ENCODE measurements at regions not wholly inside any gene's neighbourhood (a gene's known extent, or its start where the extent isn't known, plus 50 kb on each side); places are given as distances from the start of the nearest gene placed in this dataset.
"Not testable (repeated sequence)": the region's sequence is repeated elsewhere in the genome, so short reads cannot be mapped to it uniquely, and the experiment has no call there.

- no peak overlapping the region for H3K27ac Mint-ChIP-seq
- H3K36me3 Mint-ChIP-seq: no peaks in the 10 kb centered on the region
- peaks cover 0 to 4% of the 10 kb centered on the region in 2 donors for H3K9me3 Mint-ChIP-seq
- DNase-seq (ENCODE audit: low spot score in 2 of 2) (no peak), ATAC-seq (no peak)
Measured at GRCh38 chr6:140160494-140160893, 786.0 kb upstream of the CITED2 start.

GRCh38 chr6:140156131-140156530 is 781.7 kb upstream of the CITED2 start:
- no peaks in the 10 kb centered on the region for H3K36me3 Mint-ChIP-seq
- DNase-seq (ENCODE audit: low spot score in 2 of 2) (no peak), ATAC-seq (no peak)
- no peaks in the 10 kb centered on the region for H3K9me3 Mint-ChIP-seq
- H3K27ac Mint-ChIP-seq: no peak overlapping the region

GRCh38 chr6:140155451-140156126 is 781.1 kb upstream of the CITED2 start:
- no peaks in the 10 kb centered on the region for H3K9me3 Mint-ChIP-seq
- H3K27ac Mint-ChIP-seq: no peak overlapping the region
- ATAC-seq: no peak

GRCh38 chr6:140153703-140154102 is 779.3 kb upstream of the CITED2 start:
- DNase-seq (ENCODE audit: low spot score in 2 of 2) (no peak), ATAC-seq (no peak)
- Mint-ChIP-seq H3K27ac (no peak overlapping the region), H3K9me3 (no peaks in the 10 kb centered on the region), H3K36me3 (no peaks in the 10 kb centered on the region)

More at GRCh38 chr6:140155451-140156126, 781.1 kb upstream of the CITED2 start:
- H3K36me3 Mint-ChIP-seq: no peaks in the 10 kb centered on the region
- DNase-seq (ENCODE audit: low spot score in 2 of 2): no peak

- not testable (repeated sequence) for H3K36me3 Mint-ChIP-seq; DNase-seq (ENCODE audit: low spot score in 2 of 2); H3K27ac Mint-ChIP-seq; H3K9me3 Mint-ChIP-seq; ATAC-seq
Measured at GRCh38 chr6:140147825-140148814, 773.7 kb upstream of the CITED2 start.

- no peak for ATAC-seq
- no peak overlapping the region for H3K27ac Mint-ChIP-seq
- H3K9me3 Mint-ChIP-seq: no peaks in the 10 kb centered on the region
- DNase-seq (ENCODE audit: low spot score in 2 of 2): no peak
- H3K36me3 Mint-ChIP-seq: no peaks in the 10 kb centered on the region
Measured at GRCh38 chr6:140140891-140141290, 766.4 kb upstream of the CITED2 start.

GRCh38 chr6:140138311-140139010 is 764.0 kb upstream of the CITED2 start:
- ATAC-seq: no peak
- H3K9me3 Mint-ChIP-seq: peaks cover 0 to 7% of the 10 kb centered on the region in 2 donors
- H3K27ac Mint-ChIP-seq: no peak overlapping the region
- no peak for DNase-seq (ENCODE audit: low spot score in 2 of 2)
- H3K36me3 Mint-ChIP-seq: no peaks in the 10 kb centered on the region

GRCh38 chr6:140134224-140134623 is 759.8 kb upstream of the CITED2 start:
- H3K27ac Mint-ChIP-seq: no peak overlapping the region
- H3K36me3 Mint-ChIP-seq: peaks cover 0 to 7% of the 10 kb centered on the region in 2 donors
- no peak for ATAC-seq

GRCh38 chr6:140130074-140130473 is 755.6 kb upstream of the CITED2 start:
- ATAC-seq (no peak), DNase-seq (ENCODE audit: low spot score in 2 of 2) (no peak)
- Mint-ChIP-seq H3K36me3 (peaks cover 0 to 11% of the 10 kb centered on the region in 2 donors), H3K27ac (no peak overlapping the region), H3K9me3 (peaks cover 18 to 27% of the 10 kb centered on the region in 2 donors)

More at GRCh38 chr6:140134224-140134623, 759.8 kb upstream of the CITED2 start:
- peaks cover 2 to 20% of the 10 kb centered on the region in 2 donors for H3K9me3 Mint-ChIP-seq
- no peak for DNase-seq (ENCODE audit: low spot score in 2 of 2)

GRCh38 chr6:140124498-140124897 is 750.0 kb upstream of the CITED2 start:
- Mint-ChIP-seq H3K9me3 (peaks cover 15 to 19% of the 10 kb centered on the region in 2 donors), H3K27ac (no peak overlapping the region), H3K36me3 (peaks cover 0 to 6% of the 10 kb centered on the region in 2 donors)
- ATAC-seq (no peak), DNase-seq (ENCODE audit: low spot score in 2 of 2) (no peak)

GRCh38 chr6:140108167-140108566 is 733.7 kb upstream of the CITED2 start:
- DNase-seq (ENCODE audit: low spot score in 2 of 2) (no peak), ATAC-seq (no peak)
- H3K9me3 Mint-ChIP-seq: no peaks in the 10 kb centered on the region
- H3K27ac Mint-ChIP-seq: no peak overlapping the region
- no peaks in the 10 kb centered on the region for H3K36me3 Mint-ChIP-seq

- no peak for ATAC-seq
- DNase-seq (ENCODE audit: low spot score in 2 of 2): no peak
- no peaks in the 10 kb centered on the region for H3K9me3 Mint-ChIP-seq
- H3K36me3 Mint-ChIP-seq: no peaks in the 10 kb centered on the region
- H3K27ac Mint-ChIP-seq: no peak overlapping the region
Measured at GRCh38 chr6:140107216-140107615, 732.8 kb upstream of the CITED2 start.

- no peak overlapping the region for H3K27ac Mint-ChIP-seq
- DNase-seq (ENCODE audit: low spot score in 2 of 2) (no peak), ATAC-seq (no peak)
- no peaks in the 10 kb centered on the region for H3K9me3 Mint-ChIP-seq
- no peaks in the 10 kb centered on the region for H3K36me3 Mint-ChIP-seq
Measured at GRCh38 chr6:140105857-140106256, 731.4 kb upstream of the CITED2 start.

- DNase-seq (ENCODE audit: low spot score in 2 of 2) (no peak), ATAC-seq (no peak)
- H3K36me3 Mint-ChIP-seq: no peaks in the 10 kb centered on the region
- no peak overlapping the region for H3K27ac Mint-ChIP-seq
- no peaks in the 10 kb centered on the region for H3K9me3 Mint-ChIP-seq
Measured at GRCh38 chr6:140105241-140105640, 730.8 kb upstream of the CITED2 start.

- Mint-ChIP-seq H3K9me3 (no peaks in the 10 kb centered on the region), H3K27ac (no peak overlapping the region), H3K36me3 (no peaks in the 10 kb centered on the region)
- DNase-seq (ENCODE audit: low spot score in 2 of 2) (no peak), ATAC-seq (no peak)
Measured at GRCh38 chr6:140101818-140102217, 727.4 kb upstream of the CITED2 start.

- H3K36me3 Mint-ChIP-seq: no peaks in the 10 kb centered on the region
- ATAC-seq (no peak), DNase-seq (ENCODE audit: low spot score in 2 of 2) (no peak)
- no peaks in the 10 kb centered on the region for H3K9me3 Mint-ChIP-seq
- no peak overlapping the region for H3K27ac Mint-ChIP-seq
Measured at GRCh38 chr6:140101367-140101766, 726.9 kb upstream of the CITED2 start.

- Mint-ChIP-seq H3K27ac (no peak overlapping the region), H3K36me3 (no peaks in the 10 kb centered on the region), H3K9me3 (no peaks in the 10 kb centered on the region)
- ATAC-seq (no peak), DNase-seq (ENCODE audit: low spot score in 2 of 2) (no peak)
Measured at GRCh38 chr6:140095532-140095931, 721.1 kb upstream of the CITED2 start.

Measured in activated naive CD4-positive, alpha-beta T cell treated with anti-CD3 and anti-CD28 coated beads, Interleukin-2, amount 50 U/mL, for 72 hours (primary cell).